HCT116 (cell line): ENCODE measurements at regions not wholly inside any gene's neighbourhood (a gene's known extent, or its start where the extent isn't known, plus 50 kb on each side); places are given as distances from the start of the nearest gene placed in this dataset.

ENCODE experiments used
- ATAC-seq: fragments of 200-7000 bp; cut with Tn5 transposase; 2 replicates; pipeline ENCODE4 v1.9.1; 2020; ENCODE audit warnings: mild to moderate bottlenecking, moderate library complexity
- BruUV-seq: library from RNA; stranded (reverse); fragments of 400-500 nt; replicated peaks from 2 replicates; lab custom pipeline; 2021; lab: Mats Ljungman, UMichigan
- CTCF ChIA-PET: fragments of 300-600 bp; sonication (Branson Sonifier 250); formaldehyde crosslinking; loops from one replicate; lab custom pipeline; 2021; ENCODE audit warnings: antibody characterized with exemption; lab: Charles Lee
- POLR2A ChIA-PET: fragments of 300-600, 350-600 bp; sonication (Branson Sonifier 250); formaldehyde crosslinking; loops from one replicate; lab custom pipeline; 2021; ENCODE audit warnings: antibody characterized with exemption; lab: Charles Lee
- RAD21 ChIA-PET, 2 experiments: fragments of 300-600 bp; sonication (Branson Sonifier 250); formaldehyde crosslinking; loops; one replicate each; lab custom pipeline; 2023; ENCODE audit warnings: low total read pairs in 2 of 2; ENCODE audit not compliant: uncharacterized antibody in 2 of 2, unreplicated experiment in 2 of 2, low non-redundant PET in 1 of 2; lab: Charles Lee
- DNase-seq: peaks from one replicate; pipeline ENCODE4 v3.0.0-alpha.2; 2010; ENCODE audit warnings: low read depth, low spot score
- H2AFZ ChIP-seq: fragments of 200-600 bp; shearing (Covaris generic), sonication (generic); 2 replicates; pipeline ENCODE4 v1.6.1; 2017; ENCODE audit warnings: low read depth, mixed run types, mixed read lengths, antibody characterized with exemption, low read length; ENCODE audit not compliant: poor library complexity, severe bottlenecking
- H3K27ac ChIP-seq: 2 replicates; pipeline ENCODE4 v1.5.1; 2012; ENCODE audit warnings: low read depth, low read length
- H3K27me3 ChIP-seq: fragments of 200-600 bp; sonication (generic); 2 replicates; pipeline ENCODE4 v1.6.1; 2016; ENCODE audit warnings: mixed run types, low read length, mixed read lengths; ENCODE audit not compliant: insufficient read depth
- H3K36me3 ChIP-seq, 2 experiments: fragments of 200-500 bp in 1 of 2; fragments of 200-600 bp in 1 of 2; sonication (Bioruptor generic) in 1 of 2; sonication (generic) in 1 of 2; 2 replicates each; pipeline versions ENCODE4 v1.5.1 to v1.6.1; 2014 to 2016; ENCODE audit warnings: low read length in 2 of 2, inconsistent platforms in 1 of 2, mixed read lengths in 1 of 2, mixed run types in 1 of 2; ENCODE audit not compliant: insufficient read depth in 2 of 2, control insufficient read depth in 1 of 2
- H3K4me1 ChIP-seq, 2 experiments: fragments of 200-600 bp in 1 of 2; sonication (generic) in 1 of 2; 2 replicates each; pipeline versions ENCODE4 v1.5.1 to v1.6.1; 2012 to 2017; ENCODE audit warnings: low read length in 2 of 2, inconsistent platforms in 1 of 2, mild to moderate bottlenecking in 1 of 2, mixed read lengths in 1 of 2, mixed run types in 1 of 2, moderate library complexity in 1 of 2; ENCODE audit not compliant: insufficient read depth in 2 of 2, control insufficient read depth in 1 of 2
- H3K4me2 ChIP-seq: fragments of 200-600 bp; sonication (generic); 2 replicates; pipeline ENCODE4 v1.6.1; 2017; ENCODE audit warnings: mixed run types, low read length, mixed read lengths
- H3K4me3 ChIP-seq, 2 experiments: fragments of 200-600 bp in 1 of 2; sonication (generic) in 1 of 2; replicated peaks in 1 of 2; 2 replicates each; pipeline ENCODE4 v1.5.1; 2011 to 2016; ENCODE audit warnings: low read length in 2 of 2, control low read depth in 1 of 2, low read depth in 1 of 2, mild to moderate bottlenecking in 1 of 2, mixed read lengths in 1 of 2, mixed run types in 1 of 2
- H3K79me2 ChIP-seq: fragments of 200-600 bp; sonication (generic); 2 replicates; pipeline ENCODE4 v1.6.1; 2017; ENCODE audit warnings: mild to moderate bottlenecking, mixed run types, low read length, moderate library complexity, mixed read lengths; ENCODE audit not compliant: insufficient read depth
- H3K9ac ChIP-seq: fragments of 200-600 bp; sonication (generic); 2 replicates; pipeline ENCODE4 v1.6.1; 2016; ENCODE audit warnings: low read length, mixed read lengths
- H3K9me2 ChIP-seq: fragments of 200-600 bp; sonication (generic), shearing (Covaris generic); 2 replicates; pipeline ENCODE4 v1.6.1; 2017; ENCODE audit warnings: mixed run types, mild to moderate bottlenecking, moderate library complexity; ENCODE audit not compliant: insufficient read depth
- H3K9me3 ChIP-seq, 2 experiments: fragments of 200-500 bp in 1 of 2; fragments of 200-600 bp in 1 of 2; sonication (Bioruptor generic) in 1 of 2; sonication (generic) in 1 of 2; 2 replicates each; pipeline ENCODE4 v1.6.1; 2014 to 2017; ENCODE audit warnings: low read length in 2 of 2, mixed read lengths in 2 of 2, inconsistent platforms in 1 of 2, low read depth in 1 of 2, mild to moderate bottlenecking in 1 of 2, mixed run types in 1 of 2, moderate library complexity in 1 of 2; ENCODE audit not compliant: control insufficient read depth in 1 of 2, insufficient read depth in 1 of 2
- H4K20me1 ChIP-seq: fragments of 200-600 bp; sonication (generic), shearing (Covaris generic); 2 replicates; pipeline ENCODE4 v1.6.1; 2017; ENCODE audit warnings: mixed run types, mild to moderate bottlenecking, moderate library complexity; ENCODE audit not compliant: insufficient read depth
- CBX3 ChIP-seq: IDR thresholded peaks from 2 replicates; pipeline ENCODE4 v1.6.1; 2012; ENCODE audit warnings: low read depth
- ELF1 ChIP-seq: IDR thresholded peaks from 2 replicates; pipeline ENCODE4 v1.6.1; 2012; ENCODE audit warnings: low read depth, borderline replicate concordance
- FOSL1 ChIP-seq: IDR thresholded peaks from 2 replicates; pipeline ENCODE4 v1.6.1; 2012; ENCODE audit warnings: low read depth
- RAD21 ChIP-seq: IDR thresholded peaks from 2 replicates; pipeline ENCODE4 v1.6.1; 2012; ENCODE audit warnings: low read depth, mild to moderate bottlenecking
- YY1 ChIP-seq: IDR thresholded peaks from 2 replicates; pipeline ENCODE4 v1.6.1; 2011; ENCODE audit warnings: low read length, low read depth, moderate library complexity, mild to moderate bottlenecking; ENCODE audit not compliant: insufficient replicate concordance; ENCODE audit errors: extremely low read depth
- intact Hi-C: fragments of 100-400 bp; cut with micrococcal nuclease; formaldehyde crosslinking; loops from 2 replicates; pipeline ENCODE4 v1.10.0; 2022
- TF ChIP-seq, protein P1 (sequence below), 3 experiments: fragments of 200-600 bp in 1 of 3; sonication (generic) in 1 of 3; IDR thresholded peaks in 2 of 3; conservative IDR thresholded peaks in 1 of 3; 2 replicates each; pipeline ENCODE4 v1.5.1; 2012 to 2017; ENCODE audit warnings: low read depth in 2 of 3, low read length in 2 of 3, antibody characterized with exemption in 1 of 3, borderline replicate concordance in 1 of 3, control low read depth in 1 of 3, mild to moderate bottlenecking in 1 of 3, mixed read lengths in 1 of 3, mixed run types in 1 of 3, moderate library complexity in 1 of 3; ENCODE audit not compliant: insufficient read depth in 1 of 3

DNA sequence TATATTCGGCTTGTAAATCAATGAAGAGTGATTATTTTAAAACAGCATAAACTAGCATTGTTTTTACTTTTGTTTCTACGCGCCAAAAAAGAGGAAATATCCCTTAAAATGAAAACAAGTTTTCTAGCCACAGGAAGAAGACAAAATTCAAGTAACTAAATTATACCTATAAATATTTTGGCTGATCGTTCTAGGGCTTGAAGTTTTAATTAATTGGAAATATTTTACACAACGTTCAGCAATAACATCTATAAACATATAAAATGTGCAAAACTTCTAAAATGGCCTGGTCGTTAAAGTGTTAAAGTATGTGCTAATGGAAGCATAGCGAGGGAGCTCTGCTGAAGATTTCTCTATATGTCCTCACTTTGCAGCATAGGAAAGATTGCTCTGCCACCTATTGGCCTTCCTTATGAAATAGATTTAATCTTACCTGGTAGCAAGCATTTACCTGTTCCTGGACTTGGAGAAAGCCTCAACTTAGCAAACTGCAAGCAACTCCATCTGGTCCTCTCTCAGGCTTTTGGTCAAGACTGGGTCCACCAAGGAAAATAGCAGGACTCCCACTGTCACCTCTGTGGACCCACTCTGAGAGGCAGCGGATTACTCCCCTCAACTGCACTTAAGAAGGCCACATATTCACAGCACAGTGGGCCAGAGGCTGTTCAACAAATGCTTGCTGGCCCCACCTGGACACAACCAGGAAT is 351.3 kb upstream of the RUNX1 start:
- peak overlapping the region; percentile 92 for H2AFZ ChIP-seq
- no peaks in the 10 kb centered on the region for H3K27me3 ChIP-seq
- ChIA-PET POLR2A (interaction anchor here (0.7 to 2.7 kb wide), 3 partner anchors 100 to 511 kb away, joined by 3 to 17 read pairs (median 3); no protein-coding TSS in a partner anchor), CTCF (interaction anchor here (0.8 to 2.7 kb wide), 16 partner anchors 11 to 655 kb away, joined by 3 to 21 read pairs (median 4); no protein-coding TSS in a partner anchor), RAD21 (interaction anchor here (0.7 to 2.0 kb wide), 10 partner anchors 184 to 695 kb away, joined by 3 to 12 read pairs (median 4); no protein-coding TSS in a partner anchor)
- TF ChIP-seq FOSL1 (no peak), ELF1 (no peak), YY1 (peak; percentile 8), RAD21 (peak; percentile 89), CBX3 (no peak)
- TF ChIP-seq, protein P1, sequence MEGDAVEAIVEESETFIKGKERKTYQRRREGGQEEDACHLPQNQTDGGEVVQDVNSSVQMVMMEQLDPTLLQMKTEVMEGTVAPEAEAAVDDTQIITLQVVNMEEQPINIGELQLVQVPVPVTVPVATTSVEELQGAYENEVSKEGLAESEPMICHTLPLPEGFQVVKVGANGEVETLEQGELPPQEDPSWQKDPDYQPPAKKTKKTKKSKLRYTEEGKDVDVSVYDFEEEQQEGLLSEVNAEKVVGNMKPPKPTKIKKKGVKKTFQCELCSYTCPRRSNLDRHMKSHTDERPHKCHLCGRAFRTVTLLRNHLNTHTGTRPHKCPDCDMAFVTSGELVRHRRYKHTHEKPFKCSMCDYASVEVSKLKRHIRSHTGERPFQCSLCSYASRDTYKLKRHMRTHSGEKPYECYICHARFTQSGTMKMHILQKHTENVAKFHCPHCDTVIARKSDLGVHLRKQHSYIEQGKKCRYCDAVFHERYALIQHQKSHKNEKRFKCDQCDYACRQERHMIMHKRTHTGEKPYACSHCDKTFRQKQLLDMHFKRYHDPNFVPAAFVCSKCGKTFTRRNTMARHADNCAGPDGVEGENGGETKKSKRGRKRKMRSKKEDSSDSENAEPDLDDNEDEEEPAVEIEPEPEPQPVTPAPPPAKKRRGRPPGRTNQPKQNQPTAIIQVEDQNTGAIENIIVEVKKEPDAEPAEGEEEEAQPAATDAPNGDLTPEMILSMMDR (IDR thresholded peaks at IDR 0.05 in 2 of 3, conservative IDR thresholded peaks at IDR 0.05 in 1 of 3; ENCODE audit: borderline replicate concordance in 1 of 3, insufficient read depth in 1 of 3, low read depth in 2 of 3, low read length in 2 of 3) = peak; percentile 52 to 71 (median 65); a peak in 5 of 6 replicates
- H3K27ac ChIP-seq = no peak overlapping the region
- intact Hi-C loops = loop anchor here (1.0 to 2.0 kb wide), 5 partner anchors 144 to 655 kb away; no protein-coding TSS in a partner anchor
- H3K9me2 ChIP-seq = no peaks in the 10 kb centered on the region
- ATAC-seq (peak; percentile 96), DNase-seq (peak; percentile 81)
- no peaks in the 10 kb centered on the region for H3K36me3 ChIP-seq
- no peaks in the 10 kb centered on the region for H3K9me3 ChIP-seq
- no peak overlapping the region for H3K4me3 ChIP-seq
- no TSS peak for BruUV-seq
- H3K4me2 ChIP-seq = peak overlapping the region; percentile 47; the same call in 1 of the 2 replicates
- no peak overlapping the region for H3K9ac ChIP-seq
- no peaks in the 10 kb centered on the region for H4K20me1 ChIP-seq
- H3K4me1 ChIP-seq = peaks cover 6 to 29% of the 10 kb centered on the region in 2 experiments; a peak in 3 of 4 replicates
- H3K79me2 ChIP-seq = no peaks in the 10 kb centered on the region
